ENCODE measurements at regions not wholly inside any gene's neighbourhood (a gene's known extent, or its start where the extent isn't known, plus 50 kb on each side); places are given as distances from the start of the nearest gene placed in this dataset.
"Not testable (repeated sequence)": the region's sequence is repeated elsewhere in the genome, so short reads cannot be mapped to it uniquely, and the experiment has no call there.

GRCh38 chr9:78695519-78695918 lies 398.6 kb downstream of the PSAT1 start:
- no peak for DNase-seq
- TF ChIP-seq CTCF (IDR thresholded peaks at IDR 0.05; ENCODE audit: low read depth, low read length, missing control alignments), result no peak
- in situ Hi-C loops (cut with HindIII; ENCODE audit: low pct_ligation_motif_present, low sequenced_read_pairs), result no loop called here
- Histone ChIP-seq H3K36me3 (replicated peaks) (no peaks in the 10 kb centered on the region), H3K4me3 (ENCODE audit: low read depth, low read length) (no peak overlapping the region), H3K27me3 (replicated peaks) (no peaks in the 10 kb centered on the region), H3K27ac (no peak overlapping the region)

- in situ Hi-C loops (cut with HindIII; ENCODE audit: low pct_ligation_motif_present, low sequenced_read_pairs), result no loop called here
- Histone ChIP-seq H3K27ac (no peak overlapping the region), H3K4me3 (ENCODE audit: low read depth, low read length) (no peak overlapping the region)
These were observed 400.7 kb downstream of the PSAT1 start for GRCh38 chr9:78697618-78698017.

GRCh38 chr9:78698371-78698770 lies 401.4 kb downstream of the PSAT1 start:
- in situ Hi-C loops (cut with HindIII; ENCODE audit: low pct_ligation_motif_present, low sequenced_read_pairs), result no loop called here
- Histone ChIP-seq H3K4me3 (ENCODE audit: low read depth, low read length) (no peak overlapping the region), H3K27me3 (replicated peaks) (no peaks in the 10 kb centered on the region), H3K36me3 (replicated peaks) (no peaks in the 10 kb centered on the region), H3K27ac (no peak overlapping the region)
- no peak for TF ChIP-seq CTCF (IDR thresholded peaks at IDR 0.05; ENCODE audit: low read depth, low read length, missing control alignments)
- no peak for DNase-seq

More at GRCh38 chr9:78697618-78698017, 400.7 kb downstream of the PSAT1 start:
- no peaks in the 10 kb centered on the region for H3K36me3 ChIP-seq (replicated peaks)
- DNase-seq, result no peak
- TF ChIP-seq CTCF (IDR thresholded peaks at IDR 0.05; ENCODE audit: low read depth, low read length, missing control alignments), result no peak
- no peaks in the 10 kb centered on the region for H3K27me3 ChIP-seq (replicated peaks)

GRCh38 chr9:78699217-78699616 lies 402.3 kb downstream of the PSAT1 start:
- H3K36me3 ChIP-seq (replicated peaks); in situ Hi-C loops (cut with HindIII; ENCODE audit: low pct_ligation_motif_present, low sequenced_read_pairs); DNase-seq; H3K27ac ChIP-seq; H3K27me3 ChIP-seq (replicated peaks); H3K4me3 ChIP-seq (ENCODE audit: low read depth, low read length): not testable (repeated sequence)

DNA sequence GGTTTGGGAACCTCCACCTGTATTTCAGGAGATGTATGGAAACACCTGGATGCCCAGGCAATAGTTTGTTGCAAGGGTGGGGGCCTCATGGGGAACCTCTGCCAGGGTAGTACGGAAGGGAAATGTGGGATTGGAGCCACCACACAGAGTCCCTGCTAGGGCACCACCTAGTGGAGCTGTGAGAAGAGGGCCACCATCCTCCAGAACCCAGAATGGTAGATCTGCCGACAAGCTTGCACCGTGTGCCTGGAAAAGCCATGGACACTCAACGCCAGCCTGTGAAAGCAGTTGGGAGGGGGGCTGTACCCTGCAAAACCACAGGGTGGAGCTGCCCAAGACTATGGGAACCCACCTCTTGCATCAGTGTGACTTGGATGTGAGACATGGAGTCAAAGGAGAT lies 407.2 kb downstream of the PSAT1 start:
- H3K4me3 ChIP-seq (ENCODE audit: low read depth, low read length); H3K27me3 ChIP-seq (replicated peaks); DNase-seq; in situ Hi-C loops (cut with HindIII; ENCODE audit: low pct_ligation_motif_present, low sequenced_read_pairs); H3K36me3 ChIP-seq (replicated peaks); H3K27ac ChIP-seq: not testable (repeated sequence)
- peak; percentile 56 for TF ChIP-seq CTCF (IDR thresholded peaks at IDR 0.05; ENCODE audit: low read depth, low read length, missing control alignments)

DNA sequence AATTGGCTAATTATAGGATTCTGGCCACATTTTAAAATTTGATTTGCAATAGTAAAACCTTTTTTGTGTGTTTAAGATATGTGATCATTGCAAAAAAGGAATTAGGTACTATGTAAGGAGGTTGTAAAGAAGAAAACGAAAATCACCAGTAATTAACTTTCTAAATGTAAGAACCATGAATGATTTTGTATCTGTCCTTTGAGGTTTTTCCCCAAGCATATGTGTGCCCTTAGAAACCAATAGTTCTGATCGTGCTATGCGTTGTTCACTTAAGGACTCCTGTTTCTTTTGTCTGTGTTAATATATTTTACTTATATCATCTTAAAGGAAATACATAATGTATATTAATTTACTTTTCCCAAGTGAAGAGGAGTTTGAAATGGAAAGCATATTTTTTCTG lies 410.2 kb downstream of the PSAT1 start:
- Histone ChIP-seq H3K36me3 (replicated peaks) (no peaks in the 10 kb centered on the region), H3K27ac (peak overlapping the region; percentile 22), H3K4me3 (ENCODE audit: low read depth, low read length) (no peak overlapping the region), H3K27me3 (replicated peaks) (no peaks in the 10 kb centered on the region)
- TF ChIP-seq CTCF (IDR thresholded peaks at IDR 0.05; ENCODE audit: low read depth, low read length, missing control alignments), result no peak
- in situ Hi-C loops (cut with HindIII; ENCODE audit: low pct_ligation_motif_present, low sequenced_read_pairs), result no loop called here
- DNase-seq, result no peak
